ENCODE measurements at regions not wholly inside any gene's neighbourhood (a gene's known extent, or its start where the extent isn't known, plus 50 kb on each side); places are given as distances from the start of the nearest gene placed in this dataset.

DNA sequence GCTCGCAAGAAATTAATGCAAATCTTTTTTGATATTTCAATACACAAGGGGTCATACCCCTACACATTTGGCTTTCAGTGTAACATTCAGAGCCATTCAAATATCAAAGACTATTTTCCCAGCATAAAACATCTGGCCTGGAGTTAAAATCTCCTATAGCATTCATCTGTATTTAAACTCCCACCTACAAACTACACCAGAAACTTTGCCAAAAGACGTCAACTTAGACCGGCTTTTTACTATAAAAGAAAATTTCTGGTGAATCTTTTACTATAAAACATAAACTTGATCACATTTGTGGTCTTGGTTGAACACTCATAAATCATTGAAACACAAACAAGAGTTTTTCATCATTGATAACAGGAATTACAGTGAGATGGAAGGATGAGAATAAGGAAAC, 473.3 kb upstream of the DCN start:
- TF ChIP-seq, protein P1, sequence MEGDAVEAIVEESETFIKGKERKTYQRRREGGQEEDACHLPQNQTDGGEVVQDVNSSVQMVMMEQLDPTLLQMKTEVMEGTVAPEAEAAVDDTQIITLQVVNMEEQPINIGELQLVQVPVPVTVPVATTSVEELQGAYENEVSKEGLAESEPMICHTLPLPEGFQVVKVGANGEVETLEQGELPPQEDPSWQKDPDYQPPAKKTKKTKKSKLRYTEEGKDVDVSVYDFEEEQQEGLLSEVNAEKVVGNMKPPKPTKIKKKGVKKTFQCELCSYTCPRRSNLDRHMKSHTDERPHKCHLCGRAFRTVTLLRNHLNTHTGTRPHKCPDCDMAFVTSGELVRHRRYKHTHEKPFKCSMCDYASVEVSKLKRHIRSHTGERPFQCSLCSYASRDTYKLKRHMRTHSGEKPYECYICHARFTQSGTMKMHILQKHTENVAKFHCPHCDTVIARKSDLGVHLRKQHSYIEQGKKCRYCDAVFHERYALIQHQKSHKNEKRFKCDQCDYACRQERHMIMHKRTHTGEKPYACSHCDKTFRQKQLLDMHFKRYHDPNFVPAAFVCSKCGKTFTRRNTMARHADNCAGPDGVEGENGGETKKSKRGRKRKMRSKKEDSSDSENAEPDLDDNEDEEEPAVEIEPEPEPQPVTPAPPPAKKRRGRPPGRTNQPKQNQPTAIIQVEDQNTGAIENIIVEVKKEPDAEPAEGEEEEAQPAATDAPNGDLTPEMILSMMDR (IDR thresholded peaks at IDR 0.05; ENCODE audit: insufficient read depth, low read length): no peak
- TF ChIP-seq POLR2AphosphoS5 (IDR thresholded peaks at IDR 0.05; ENCODE audit: low read depth): no peak
- TF ChIP-seq, protein P2, sequence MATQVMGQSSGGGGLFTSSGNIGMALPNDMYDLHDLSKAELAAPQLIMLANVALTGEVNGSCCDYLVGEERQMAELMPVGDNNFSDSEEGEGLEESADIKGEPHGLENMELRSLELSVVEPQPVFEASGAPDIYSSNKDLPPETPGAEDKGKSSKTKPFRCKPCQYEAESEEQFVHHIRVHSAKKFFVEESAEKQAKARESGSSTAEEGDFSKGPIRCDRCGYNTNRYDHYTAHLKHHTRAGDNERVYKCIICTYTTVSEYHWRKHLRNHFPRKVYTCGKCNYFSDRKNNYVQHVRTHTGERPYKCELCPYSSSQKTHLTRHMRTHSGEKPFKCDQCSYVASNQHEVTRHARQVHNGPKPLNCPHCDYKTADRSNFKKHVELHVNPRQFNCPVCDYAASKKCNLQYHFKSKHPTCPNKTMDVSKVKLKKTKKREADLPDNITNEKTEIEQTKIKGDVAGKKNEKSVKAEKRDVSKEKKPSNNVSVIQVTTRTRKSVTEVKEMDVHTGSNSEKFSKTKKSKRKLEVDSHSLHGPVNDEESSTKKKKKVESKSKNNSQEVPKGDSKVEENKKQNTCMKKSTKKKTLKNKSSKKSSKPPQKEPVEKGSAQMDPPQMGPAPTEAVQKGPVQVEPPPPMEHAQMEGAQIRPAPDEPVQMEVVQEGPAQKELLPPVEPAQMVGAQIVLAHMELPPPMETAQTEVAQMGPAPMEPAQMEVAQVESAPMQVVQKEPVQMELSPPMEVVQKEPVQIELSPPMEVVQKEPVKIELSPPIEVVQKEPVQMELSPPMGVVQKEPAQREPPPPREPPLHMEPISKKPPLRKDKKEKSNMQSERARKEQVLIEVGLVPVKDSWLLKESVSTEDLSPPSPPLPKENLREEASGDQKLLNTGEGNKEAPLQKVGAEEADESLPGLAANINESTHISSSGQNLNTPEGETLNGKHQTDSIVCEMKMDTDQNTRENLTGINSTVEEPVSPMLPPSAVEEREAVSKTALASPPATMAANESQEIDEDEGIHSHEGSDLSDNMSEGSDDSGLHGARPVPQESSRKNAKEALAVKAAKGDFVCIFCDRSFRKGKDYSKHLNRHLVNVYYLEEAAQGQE (IDR thresholded peaks at IDR 0.05; ENCODE audit: insufficient replicate concordance, low read depth): no peak
- TF ChIP-seq GABPA (IDR thresholded peaks at IDR 0.05; ENCODE audit: low read depth): no peak
